ENCODE measurements at regions not wholly inside any gene's neighbourhood (a gene's known extent, or its start where the extent isn't known, plus 50 kb on each side); places are given as distances from the start of the nearest gene placed in this dataset.

- Histone ChIP-seq H2BK12ac (ENCODE audit: low read depth, low read length) (no peak overlapping the region), H2BK120ac (replicated peaks; ENCODE audit: low read depth, low read length) (no peak overlapping the region), H3K56ac (replicated peaks; ENCODE audit: insufficient read length, low read depth, low read length) (no peak overlapping the region), H3K4ac (replicated peaks; ENCODE audit: insufficient read length, low read depth, low read length) (no peak overlapping the region), H3K27ac (ENCODE audit: low read depth, low read length) (no peak overlapping the region), H3K9me3 (ENCODE audit: insufficient read depth in 2 of 2, low read depth in 1 of 2, low read length in 1 of 2) (no peaks in the 10 kb centered on the region), H3K79me1 (ENCODE audit: low read depth, low read length) (no peaks in the 10 kb centered on the region), H3K23me2 (ENCODE audit: low read depth, low read length) (no peaks in the 10 kb centered on the region), H4K91ac (replicated peaks; ENCODE audit: insufficient read length, low read length) (no peak overlapping the region), H2BK15ac (ENCODE audit: low read length) (no peak overlapping the region), H3K4me1 (replicated peaks in 1 of 4; ENCODE audit: control insufficient read depth in 3 of 4, insufficient read depth in 4 of 4, low read length in 3 of 4) (no peaks in the 10 kb centered on the region), H2BK20ac (ENCODE audit: low read length) (no peak overlapping the region), H2BK5ac (ENCODE audit: low read depth, low read length) (no peak overlapping the region), H3K79me2 (ENCODE audit: control insufficient read depth in 1 of 2, insufficient read depth in 2 of 2, low read length in 2 of 2) (no peaks in the 10 kb centered on the region), H4K5ac (ENCODE audit: insufficient read length, low read depth, low read length) (no peak overlapping the region), H3K23ac (ENCODE audit: insufficient read length) (no peak overlapping the region), H3K9ac (replicated peaks in 1 of 4; ENCODE audit: extremely low read depth in 1 of 4, low read depth in 3 of 4, low read length in 3 of 4) (no peak overlapping the region), H3K36me3 (ENCODE audit: control insufficient read depth in 2 of 4, insufficient read depth in 4 of 4, low read length in 3 of 4) (no peaks in the 10 kb centered on the region), H3K4me2 (ENCODE audit: insufficient read depth in 1 of 2, low read depth in 2 of 2, low read length in 2 of 2) (no peak overlapping the region), H3K14ac (ENCODE audit: insufficient read length) (no peak overlapping the region), H2AK5ac (ENCODE audit: low read depth, low read length) (no peak overlapping the region), H2AFZ (ENCODE audit: low read length) (no peak overlapping the region), H3K27me3 (replicated peaks in 1 of 4; ENCODE audit: control insufficient read depth in 3 of 4, extremely low read depth in 1 of 4, insufficient read depth in 3 of 4, low read length in 3 of 4) (no peaks in the 10 kb centered on the region), H3K18ac (ENCODE audit: extremely low read depth, low read length) (no peak overlapping the region), H4K20me1 (replicated peaks in 1 of 2; ENCODE audit: control insufficient read depth in 1 of 2, insufficient read depth in 2 of 2, low read length in 2 of 2) (no peaks in the 10 kb centered on the region), H4K8ac (ENCODE audit: extremely low read depth, insufficient read depth, low read length) (no peak overlapping the region), H3K4me3 (ENCODE audit: extremely low read depth in 1 of 4, insufficient read depth in 2 of 4, low read depth in 3 of 4, low read length in 4 of 4) (no peak overlapping the region)
- ChIA-PET CTCF (ENCODE audit: partially characterized antibody) (interaction anchor here (0.6 to 1.5 kb wide), 2 partner anchors 11 to 77 kb away, joined by 3 to 4 read pairs; no protein-coding TSS in a partner anchor), POLR2A (ENCODE audit: partially characterized antibody) (no interaction called here)
- 88% methylated on average over 4 of the region's 4 CpGs; no CpG with 5 or more reads in 1 of the 2 experiments for WGBS, 2 experiments (ENCODE audit: extremely low coverage in 1 of 2, insufficient coverage in 1 of 2, insufficient read length in 1 of 2, insufficient replicate concordance in 2 of 2, low coverage in 1 of 2, low lambda C conversion rate in 2 of 2, missing lambda C conversion rate in 1 of 2)
- DNase-seq (ENCODE audit: low read depth in 1 of 2, low spot score in 2 of 2) (no peak), FAIRE-seq (no peak)
- TF ChIP-seq, protein P1, sequence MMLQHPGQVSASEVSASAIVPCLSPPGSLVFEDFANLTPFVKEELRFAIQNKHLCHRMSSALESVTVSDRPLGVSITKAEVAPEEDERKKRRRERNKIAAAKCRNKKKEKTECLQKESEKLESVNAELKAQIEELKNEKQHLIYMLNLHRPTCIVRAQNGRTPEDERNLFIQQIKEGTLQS (IDR thresholded peaks at IDR 0.05; ENCODE audit: insufficient read depth, low read depth, low read length): no peak
These were observed 96.3 kb upstream of the TAC1 start for GRCh38 chr7:97635622-97636021.
